Neuron (in vitro differentiated cells): ENCODE measurements at regions not wholly inside any gene's neighbourhood (a gene's known extent, or its start where the extent isn't known, plus 50 kb on each side); places are given as distances from the start of the nearest gene placed in this dataset.
"Not testable (repeated sequence)": the region's sequence is repeated elsewhere in the genome, so short reads cannot be mapped to it uniquely, and the experiment has no call there.

ENCODE experiments used
- H2AFZ ChIP-seq: one replicate; pipeline ENCODE4 v1.6.1; 2013; ENCODE audit warnings: low read depth, mild to moderate bottlenecking, inconsistent platforms, low read length, moderate library complexity
- H3K27me3 ChIP-seq: one replicate; pipeline ENCODE4 v1.6.1; 2013; ENCODE audit warnings: low read length; ENCODE audit not compliant: insufficient read depth
- H3K36me3 ChIP-seq: one replicate; pipeline ENCODE4 v1.6.1; 2013; ENCODE audit warnings: low read length; ENCODE audit not compliant: insufficient read depth
- H3K4me1 ChIP-seq: one replicate; pipeline ENCODE4 v1.6.1; 2013; ENCODE audit warnings: low read length; ENCODE audit not compliant: insufficient read depth
- H3K4me3 ChIP-seq: 2 replicates; pipeline ENCODE4 v1.5.1; 2013; ENCODE audit warnings: mild to moderate bottlenecking, low read length, moderate library complexity
- H3K9me3 ChIP-seq: one replicate; pipeline ENCODE4 v1.6.1; 2013; ENCODE audit warnings: low read length

GRCh38 chr10:33037726-33038125 lies 79.7 kb upstream of the ITGB1 start:
- Histone ChIP-seq H3K9me3 (peaks cover 12% of the 10 kb centered on the region), H3K4me3 (no peak overlapping the region), H3K27me3 (no peaks in the 10 kb centered on the region), H2AFZ (no peak overlapping the region), H3K36me3 (no peaks in the 10 kb centered on the region), H3K4me1 (peaks cover 19% of the 10 kb centered on the region)

- no peak overlapping the region for H3K4me3 ChIP-seq
- H2AFZ ChIP-seq, result no peak overlapping the region
- no peaks in the 10 kb centered on the region for H3K36me3 ChIP-seq
- H3K27me3 ChIP-seq, result no peaks in the 10 kb centered on the region
- peaks cover 12% of the 10 kb centered on the region for H3K9me3 ChIP-seq
- peaks cover 16% of the 10 kb centered on the region for H3K4me1 ChIP-seq
Observed at GRCh38 chr10:33036670-33037069, 78.6 kb upstream of the ITGB1 start.

DNA sequence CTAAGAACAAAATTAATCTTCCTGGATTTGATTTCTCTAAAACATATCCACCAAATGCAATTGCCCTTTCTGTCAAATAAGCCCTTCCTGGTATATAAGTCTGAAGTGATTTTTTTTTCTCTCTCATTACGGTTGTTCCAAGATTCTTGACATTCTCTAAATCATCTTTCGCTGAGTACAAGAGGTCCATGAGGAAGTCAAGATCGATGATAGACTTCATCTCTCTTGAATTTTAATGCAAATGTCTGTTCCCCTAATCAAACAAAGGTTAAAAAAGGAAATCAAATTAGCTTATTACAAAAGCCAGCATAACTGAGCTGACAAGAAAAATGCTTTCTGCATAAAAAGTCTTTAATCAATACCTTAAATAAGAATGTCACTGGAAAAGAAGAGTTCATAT lies 77.4 kb upstream of the ITGB1 start:
- H3K9me3 ChIP-seq, result peaks cover 12% of the 10 kb centered on the region
- no peaks in the 10 kb centered on the region for H3K27me3 ChIP-seq
- no peak overlapping the region for H3K4me3 ChIP-seq
- no peak overlapping the region for H2AFZ ChIP-seq
- peaks cover 15% of the 10 kb centered on the region for H3K4me1 ChIP-seq
- H3K36me3 ChIP-seq, result no peaks in the 10 kb centered on the region

GRCh38 chr10:33034931-33035330 lies 76.9 kb upstream of the ITGB1 start:
- Histone ChIP-seq H3K9me3 (peaks cover 12% of the 10 kb centered on the region), H3K36me3 (no peaks in the 10 kb centered on the region), H2AFZ (no peak overlapping the region), H3K4me3 (no peak overlapping the region), H3K4me1 (peaks cover 15% of the 10 kb centered on the region), H3K27me3 (no peaks in the 10 kb centered on the region)

- Histone ChIP-seq H3K4me1 (no peaks in the 10 kb centered on the region), H3K9me3 (peaks cover 10% of the 10 kb centered on the region), H3K27me3 (no peaks in the 10 kb centered on the region), H2AFZ (no peak overlapping the region), H3K36me3 (no peaks in the 10 kb centered on the region), H3K4me3 (no peak overlapping the region)
Observed at GRCh38 chr10:33032654-33033151, 74.7 kb upstream of the ITGB1 start.

DNA sequence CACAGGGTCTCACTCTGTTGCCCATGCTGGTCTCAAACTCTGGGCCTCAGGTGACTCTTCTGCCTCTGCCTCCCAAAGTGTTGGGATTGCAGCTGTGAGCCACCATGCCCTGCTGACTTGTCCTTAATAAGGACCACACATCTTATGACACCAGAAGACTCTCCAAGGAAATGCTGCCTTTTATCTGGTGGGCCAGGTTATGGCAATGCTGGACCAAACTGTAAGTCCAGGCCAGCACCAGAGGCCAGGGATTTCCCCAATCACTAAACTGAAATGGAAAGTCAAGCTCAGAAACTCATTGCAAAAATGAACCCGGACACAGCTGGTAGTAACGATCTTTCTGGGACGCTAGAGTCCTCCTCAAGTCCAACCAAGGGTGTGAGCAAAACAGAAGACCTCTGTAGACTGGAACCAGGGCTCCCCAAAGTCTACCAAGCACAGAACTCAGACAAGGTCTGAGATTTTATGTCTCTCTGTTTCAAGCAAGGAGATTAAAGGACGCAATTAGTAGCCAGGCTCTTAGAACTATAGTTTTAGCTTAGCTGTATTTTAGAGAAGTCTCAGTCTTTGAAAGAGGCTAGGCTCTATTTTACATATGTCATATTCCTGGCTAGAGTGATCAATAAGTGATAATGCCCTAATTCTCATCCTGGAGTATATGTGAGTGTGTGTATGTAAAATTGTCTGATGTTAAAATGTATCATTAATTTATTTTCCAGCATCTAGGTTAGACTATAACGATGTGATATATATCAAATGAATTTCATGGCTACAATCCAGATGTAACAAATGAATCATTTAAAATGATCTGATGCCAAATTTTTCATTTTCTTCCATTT lies 74.0 kb upstream of the ITGB1 start:
- no peak overlapping the region for H3K4me3 ChIP-seq
- peaks cover 3% of the 10 kb centered on the region for H3K9me3 ChIP-seq
- no peaks in the 10 kb centered on the region for H3K27me3 ChIP-seq

GRCh38 chr10:33031171-33031570 lies 73.1 kb upstream of the ITGB1 start:
- no peaks in the 10 kb centered on the region for H3K27me3 ChIP-seq

More for the DNA sequence above, 74.0 kb upstream of the ITGB1 start:
- H3K4me1 ChIP-seq, result no peaks in the 10 kb centered on the region
- H2AFZ ChIP-seq, result no peak overlapping the region
- H3K36me3 ChIP-seq, result no peaks in the 10 kb centered on the region

DNA sequence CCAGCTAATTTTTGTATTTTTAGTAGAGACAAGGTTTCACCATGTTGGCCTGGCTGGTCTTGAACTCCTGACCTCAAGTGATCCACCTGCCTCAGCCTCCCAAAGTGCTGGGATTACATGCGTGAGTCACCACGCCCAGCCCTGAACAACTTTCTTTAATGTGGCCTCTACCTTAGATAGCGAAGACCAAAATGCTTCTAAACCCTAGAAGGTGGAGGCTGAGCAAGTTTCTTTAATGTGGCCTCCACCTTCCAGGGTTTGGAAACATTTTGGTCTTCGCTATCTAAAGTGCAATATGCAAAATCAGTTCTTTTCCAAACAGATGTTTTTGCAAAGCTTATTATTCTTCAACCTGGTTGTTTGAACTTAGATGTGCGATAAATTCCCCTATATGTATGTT lies 70.5 kb upstream of the ITGB1 start:
- H3K36me3 ChIP-seq, H3K4me1 ChIP-seq, H3K27me3 ChIP-seq, H3K4me3 ChIP-seq, H3K9me3 ChIP-seq, H2AFZ ChIP-seq: not testable (repeated sequence)

More at GRCh38 chr10:33031171-33031570, 73.1 kb upstream of the ITGB1 start:
- no peaks in the 10 kb centered on the region for H3K4me1 ChIP-seq
- no peaks in the 10 kb centered on the region for H3K36me3 ChIP-seq
- H2AFZ ChIP-seq, result no peak overlapping the region
- no peaks in the 10 kb centered on the region for H3K9me3 ChIP-seq
- H3K4me3 ChIP-seq, result no peak overlapping the region

- no peak overlapping the region for H2AFZ ChIP-seq
- no peaks in the 10 kb centered on the region for H3K36me3 ChIP-seq
- H3K9me3 ChIP-seq, result no peaks in the 10 kb centered on the region
- no peak overlapping the region for H3K4me3 ChIP-seq
- no peaks in the 10 kb centered on the region for H3K4me1 ChIP-seq
- H3K27me3 ChIP-seq, result no peaks in the 10 kb centered on the region
Observed at GRCh38 chr10:33027088-33027487, 69.1 kb upstream of the ITGB1 start.

DNA sequence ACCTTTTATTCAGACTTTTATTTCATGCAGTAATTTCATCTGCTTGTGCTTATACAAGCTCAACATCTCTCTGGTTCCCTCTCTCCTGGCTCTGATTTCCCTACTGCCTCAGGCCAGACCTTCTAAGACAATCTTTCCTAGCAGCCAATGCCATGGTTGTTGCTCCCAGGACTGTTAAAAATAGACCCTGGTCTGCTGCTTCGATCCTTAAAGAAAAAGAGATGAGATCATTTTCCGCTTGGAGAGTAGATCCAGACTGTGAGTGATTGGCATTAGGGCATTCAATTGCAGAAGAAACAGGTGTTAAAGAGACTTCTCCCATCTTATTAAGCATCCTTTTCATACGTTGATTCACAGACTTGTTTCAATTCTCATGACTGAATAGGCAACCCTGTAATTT lies 68.4 kb upstream of the ITGB1 start:
- Histone ChIP-seq H3K9me3 (no peaks in the 10 kb centered on the region), H3K4me1 (no peaks in the 10 kb centered on the region), H2AFZ (no peak overlapping the region), H3K27me3 (no peaks in the 10 kb centered on the region), H3K36me3 (no peaks in the 10 kb centered on the region), H3K4me3 (no peak overlapping the region)

DNA sequence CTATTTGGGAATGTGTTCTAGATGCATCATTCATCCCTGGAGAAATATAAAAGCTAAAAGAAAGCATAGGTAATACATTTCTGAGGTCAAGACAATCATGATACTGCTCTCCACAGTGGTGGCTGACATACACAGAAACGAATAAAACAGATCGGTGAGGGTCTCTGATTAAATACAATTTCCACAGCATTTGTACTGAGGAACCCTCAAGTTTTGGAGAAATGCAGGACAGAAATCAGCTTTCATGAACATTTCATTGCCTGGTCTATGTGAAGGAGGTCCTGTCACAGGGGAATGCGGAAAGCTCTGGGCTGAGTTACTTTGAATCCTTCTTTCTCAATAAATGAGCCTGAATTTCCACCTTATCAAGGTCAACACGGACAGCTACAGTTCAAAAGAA lies 67.9 kb upstream of the ITGB1 start:
- no peaks in the 10 kb centered on the region for H3K36me3 ChIP-seq
- no peaks in the 10 kb centered on the region for H3K9me3 ChIP-seq
- H3K27me3 ChIP-seq, result no peaks in the 10 kb centered on the region

GRCh38 chr10:33025039-33025438 lies 67.0 kb upstream of the ITGB1 start:
- Histone ChIP-seq H3K9me3 (no peaks in the 10 kb centered on the region), H2AFZ (no peak overlapping the region), H3K27me3 (no peaks in the 10 kb centered on the region), H3K36me3 (no peaks in the 10 kb centered on the region), H3K4me1 (no peaks in the 10 kb centered on the region), H3K4me3 (no peak overlapping the region)

More for the DNA sequence above, 67.9 kb upstream of the ITGB1 start:
- H3K4me1 ChIP-seq, result no peaks in the 10 kb centered on the region
- H3K4me3 ChIP-seq, result no peak overlapping the region
- no peak overlapping the region for H2AFZ ChIP-seq

DNA sequence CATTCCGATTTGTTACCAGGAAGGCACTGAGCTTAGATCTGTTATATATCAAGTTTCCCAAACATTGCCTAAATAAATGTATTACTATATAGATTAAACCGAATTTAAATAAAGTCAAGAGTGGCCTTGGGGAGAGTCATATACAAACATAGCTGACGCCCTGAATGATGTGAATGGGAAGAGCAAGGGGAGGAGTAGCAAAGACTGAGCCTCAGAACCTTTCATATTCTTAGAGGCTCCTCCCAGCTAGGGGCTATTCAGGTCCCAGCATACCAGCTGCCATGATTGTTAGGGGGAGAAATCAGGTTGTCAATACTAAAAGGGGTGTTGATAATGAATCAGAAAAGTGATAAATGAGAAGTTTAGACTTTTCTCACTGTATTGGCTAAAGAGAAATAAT lies 64.7 kb upstream of the ITGB1 start:
- no peaks in the 10 kb centered on the region for H3K36me3 ChIP-seq
- H2AFZ ChIP-seq, result no peak overlapping the region
- no peak overlapping the region for H3K4me3 ChIP-seq
- peaks cover 2% of the 10 kb centered on the region for H3K9me3 ChIP-seq
- no peaks in the 10 kb centered on the region for H3K27me3 ChIP-seq
- H3K4me1 ChIP-seq, result no peaks in the 10 kb centered on the region

- H3K27me3 ChIP-seq, result no peaks in the 10 kb centered on the region
- no peak overlapping the region for H2AFZ ChIP-seq
- no peak overlapping the region for H3K4me3 ChIP-seq
- no peaks in the 10 kb centered on the region for H3K4me1 ChIP-seq
- H3K9me3 ChIP-seq, result peaks cover 2% of the 10 kb centered on the region
- H3K36me3 ChIP-seq, result no peaks in the 10 kb centered on the region
Observed at GRCh38 chr10:33022090-33022489, 64.1 kb upstream of the ITGB1 start.
